Memory B cell (primary cell): ENCODE measurements at regions not wholly inside any gene's neighbourhood (a gene's known extent, or its start where the extent isn't known, plus 50 kb on each side); places are given as distances from the start of the nearest gene placed in this dataset.

Experiments
- ATAC-seq: fragments of 150-1000 bp; cut with Tn5 transposase; 2 replicates; pipeline ENCODE4 v1.10.0; 2021; ENCODE audit warnings: low read depth, mild to moderate bottlenecking, moderate library complexity
- DNase-seq, 2 donors: peaks; one replicate each; pipeline ENCODE4 v3.0.0; 2022; ENCODE audit warnings: low spot score in 2 of 2
- H3K27ac Mint-ChIP-seq: one replicate; pipeline ENCODE4 v1.8.0; 2022; ENCODE audit warnings: mild to moderate bottlenecking, moderate library complexity, mixed read lengths
- H3K27me3 Mint-ChIP-seq: one replicate; pipeline ENCODE4 v1.8.0; 2022; ENCODE audit warnings: mixed read lengths
- H3K36me3 Mint-ChIP-seq: one replicate; pipeline ENCODE4 v1.8.0; 2022; ENCODE audit warnings: mild to moderate bottlenecking, mixed read lengths
- H3K4me1 Mint-ChIP-seq: one replicate; pipeline ENCODE4 v1.8.0; 2022; ENCODE audit warnings: mixed read lengths
- H3K4me3 Mint-ChIP-seq: one replicate; pipeline ENCODE4 v1.8.0; 2022; ENCODE audit warnings: mild to moderate bottlenecking, moderate library complexity, mixed read lengths
- H3K9me3 Mint-ChIP-seq: one replicate; pipeline ENCODE4 v1.8.0; 2022; ENCODE audit warnings: mixed read lengths

- Mint-ChIP-seq H3K27ac (no peak overlapping the region), H3K4me1 (no peaks in the 10 kb centered on the region), H3K9me3 (no peaks in the 10 kb centered on the region), H3K27me3 (no peaks in the 10 kb centered on the region), H3K4me3 (no peak overlapping the region), H3K36me3 (no peaks in the 10 kb centered on the region)
- DNase-seq = no peak
- no peak for ATAC-seq
These were observed 365.2 kb downstream of the SPATA31D1 start for GRCh38 chr9:82353631-82354278.

- Mint-ChIP-seq H3K9me3 (no peaks in the 10 kb centered on the region), H3K4me1 (no peaks in the 10 kb centered on the region), H3K27me3 (no peaks in the 10 kb centered on the region), H3K36me3 (no peaks in the 10 kb centered on the region), H3K4me3 (no peak overlapping the region), H3K27ac (no peak overlapping the region)
- DNase-seq (no peak), ATAC-seq (no peak)
These were observed 365.7 kb downstream of the SPATA31D1 start for GRCh38 chr9:82354279-82354659.

- Mint-ChIP-seq H3K36me3 (no peaks in the 10 kb centered on the region), H3K27me3 (no peaks in the 10 kb centered on the region), H3K27ac (no peak overlapping the region), H3K4me1 (no peaks in the 10 kb centered on the region), H3K9me3 (no peaks in the 10 kb centered on the region), H3K4me3 (no peak overlapping the region)
- ATAC-seq (no peak), DNase-seq (no peak)
These were observed 367.6 kb downstream of the SPATA31D1 start for GRCh38 chr9:82356131-82356530.

GRCh38 chr9:82356871-82357270, 368.3 kb downstream of the SPATA31D1 start:
- DNase-seq = no peak
- H3K27ac Mint-ChIP-seq = no peak overlapping the region
- no peaks in the 10 kb centered on the region for H3K4me1 Mint-ChIP-seq
- no peaks in the 10 kb centered on the region for H3K27me3 Mint-ChIP-seq
- no peak for ATAC-seq
- H3K9me3 Mint-ChIP-seq = no peaks in the 10 kb centered on the region
- no peaks in the 10 kb centered on the region for H3K36me3 Mint-ChIP-seq
- no peak overlapping the region for H3K4me3 Mint-ChIP-seq

GRCh38 chr9:82363198-82363597, 374.6 kb downstream of the SPATA31D1 start:
- Mint-ChIP-seq H3K27ac (no peak overlapping the region), H3K36me3 (no peaks in the 10 kb centered on the region), H3K27me3 (no peaks in the 10 kb centered on the region), H3K4me3 (no peak overlapping the region), H3K9me3 (no peaks in the 10 kb centered on the region), H3K4me1 (no peaks in the 10 kb centered on the region)
- ATAC-seq (no peak), DNase-seq (no peak)

- DNase-seq (no peak), ATAC-seq (no peak)
- H3K36me3 Mint-ChIP-seq = no peaks in the 10 kb centered on the region
- H3K27ac Mint-ChIP-seq = no peak overlapping the region
- no peaks in the 10 kb centered on the region for H3K4me1 Mint-ChIP-seq
- H3K4me3 Mint-ChIP-seq = no peak overlapping the region
- no peaks in the 10 kb centered on the region for H3K27me3 Mint-ChIP-seq
- no peaks in the 10 kb centered on the region for H3K9me3 Mint-ChIP-seq
These were observed 375.1 kb downstream of the SPATA31D1 start for GRCh38 chr9:82363682-82364081.

- no peak for ATAC-seq
- no peaks in the 10 kb centered on the region for H3K36me3 Mint-ChIP-seq
- H3K4me1 Mint-ChIP-seq = no peaks in the 10 kb centered on the region
- H3K27ac Mint-ChIP-seq = no peak overlapping the region
- DNase-seq = no peak
- no peaks in the 10 kb centered on the region for H3K9me3 Mint-ChIP-seq
- no peaks in the 10 kb centered on the region for H3K27me3 Mint-ChIP-seq
- H3K4me3 Mint-ChIP-seq = no peak overlapping the region
These were observed 378.4 kb downstream of the SPATA31D1 start for GRCh38 chr9:82367016-82367415.

GRCh38 chr9:82367929-82368328, 379.4 kb downstream of the SPATA31D1 start:
- no peaks in the 10 kb centered on the region for H3K36me3 Mint-ChIP-seq
- no peak for ATAC-seq
- no peak for DNase-seq
- no peak overlapping the region for H3K27ac Mint-ChIP-seq
- H3K27me3 Mint-ChIP-seq = no peaks in the 10 kb centered on the region
- no peak overlapping the region for H3K4me3 Mint-ChIP-seq
- no peaks in the 10 kb centered on the region for H3K4me1 Mint-ChIP-seq
- no peaks in the 10 kb centered on the region for H3K9me3 Mint-ChIP-seq

- no peak overlapping the region for H3K27ac Mint-ChIP-seq
- H3K4me3 Mint-ChIP-seq = no peak overlapping the region
- H3K4me1 Mint-ChIP-seq = no peaks in the 10 kb centered on the region
- H3K27me3 Mint-ChIP-seq = no peaks in the 10 kb centered on the region
- H3K36me3 Mint-ChIP-seq = no peaks in the 10 kb centered on the region
- no peak for DNase-seq
- H3K9me3 Mint-ChIP-seq = no peaks in the 10 kb centered on the region
- no peak for ATAC-seq
These were observed 380.8 kb downstream of the SPATA31D1 start for GRCh38 chr9:82369251-82369945.

- Mint-ChIP-seq H3K27me3 (peaks cover 2% of the 10 kb centered on the region), H3K9me3 (no peaks in the 10 kb centered on the region), H3K4me3 (no peak overlapping the region), H3K27ac (no peak overlapping the region), H3K4me1 (no peaks in the 10 kb centered on the region), H3K36me3 (no peaks in the 10 kb centered on the region)
- ATAC-seq (no peak), DNase-seq (no peak)
These were observed 386.5 kb downstream of the SPATA31D1 start for GRCh38 chr9:82375041-82375440.

GRCh38 chr9:82376677-82377232, 388.2 kb downstream of the SPATA31D1 start:
- no peak overlapping the region for H3K4me3 Mint-ChIP-seq
- H3K4me1 Mint-ChIP-seq = no peaks in the 10 kb centered on the region
- peaks cover 2% of the 10 kb centered on the region for H3K27me3 Mint-ChIP-seq
- ATAC-seq = no peak
- no peaks in the 10 kb centered on the region for H3K9me3 Mint-ChIP-seq
- no peak for DNase-seq
- H3K36me3 Mint-ChIP-seq = no peaks in the 10 kb centered on the region
- H3K27ac Mint-ChIP-seq = no peak overlapping the region

GRCh38 chr9:82382887-82383616, 394.5 kb downstream of the SPATA31D1 start:
- Mint-ChIP-seq H3K36me3 (no peaks in the 10 kb centered on the region), H3K27me3 (no peaks in the 10 kb centered on the region), H3K4me1 (peaks cover 2% of the 10 kb centered on the region), H3K27ac (no peak overlapping the region), H3K9me3 (no peaks in the 10 kb centered on the region), H3K4me3 (no peak overlapping the region)
- no peak for DNase-seq
- no peak for ATAC-seq

- Mint-ChIP-seq H3K4me1 (peaks cover 2% of the 10 kb centered on the region), H3K4me3 (no peak overlapping the region), H3K27me3 (no peaks in the 10 kb centered on the region), H3K9me3 (peaks cover 1% of the 10 kb centered on the region), H3K27ac (no peak overlapping the region), H3K36me3 (no peaks in the 10 kb centered on the region)
- DNase-seq = no peak
- ATAC-seq = no peak
These were observed 397.1 kb downstream of the SPATA31D1 start for GRCh38 chr9:82385633-82386032.

- no peaks in the 10 kb centered on the region for H3K36me3 Mint-ChIP-seq
- H3K4me1 Mint-ChIP-seq = no peaks in the 10 kb centered on the region
- no peak overlapping the region for H3K27ac Mint-ChIP-seq
- DNase-seq (no peak), ATAC-seq (no peak)
- H3K27me3 Mint-ChIP-seq = no peaks in the 10 kb centered on the region
- H3K9me3 Mint-ChIP-seq = no peaks in the 10 kb centered on the region
- H3K4me3 Mint-ChIP-seq = no peak overlapping the region
These were observed 409.0 kb downstream of the SPATA31D1 start for GRCh38 chr9:82397534-82397933.
